SK-N-SH treated with all-trans-retinoic acid at 6 μM for 48 hours (cell line): ENCODE measurements at regions not wholly inside any gene's neighbourhood (a gene's known extent, or its start where the extent isn't known, plus 50 kb on each side); places are given as distances from the start of the nearest gene placed in this dataset.

Experiments used
- ATAC-seq: fragments of 200-7000 bp; cut with Tn5 transposase; 3 replicates; pipeline ENCODE4 v1.9.1; 2020; ENCODE audit warnings: mild to moderate bottlenecking, moderate library complexity
- ARNTL ChIP-seq: fragments of 450-650 bp; formaldehyde crosslinking; IDR thresholded peaks from 2 replicates; pipeline ENCODE4 v1.5.0; 2020; ENCODE audit warnings: low read depth, mild to moderate bottlenecking, moderate library complexity, borderline replicate concordance
- BACH2 ChIP-seq: fragments of 250-450 bp; sonication (Bioruptor Pico); IDR thresholded peaks from 2 replicates; pipeline ENCODE4 v1.9.0; 2021; ENCODE audit warnings: mild to moderate bottlenecking, borderline replicate concordance
- CSDC2 ChIP-seq: fragments of 250-450 bp; sonication (Bioruptor Pico); IDR thresholded peaks from 2 replicates; pipeline ENCODE4 v1.5.0; 2020; ENCODE audit warnings: mild to moderate bottlenecking, moderate library complexity
- ESRRG ChIP-seq: fragments of 250-450 bp; sonication (Bioruptor Pico); IDR thresholded peaks from 2 replicates; pipeline ENCODE4 v1.6.1; 2021; ENCODE audit warnings: mild to moderate bottlenecking
- GLIS3 ChIP-seq: fragments of 250-450 bp; sonication (Bioruptor Pico); IDR thresholded peaks from 2 replicates; pipeline ENCODE4 v1.5.0; 2020; ENCODE audit warnings: mild to moderate bottlenecking, moderate library complexity
- ISL1 ChIP-seq: fragments of 250-450 bp; sonication (Bioruptor Pico); IDR thresholded peaks from 2 replicates; pipeline ENCODE4 v2.1.2; 2022; ENCODE audit warnings: mild to moderate bottlenecking, moderate library complexity
- OSR1 ChIP-seq: fragments of 250-450 bp; sonication (Bioruptor Pico); IDR thresholded peaks from 2 replicates; pipeline ENCODE4 v1.8.0; 2022; ENCODE audit warnings: moderate library complexity, mild to moderate bottlenecking, inconsistent platforms
- PPARA ChIP-seq: fragments of 250-450 bp; sonication (Bioruptor Pico); IDR thresholded peaks from 2 replicates; pipeline ENCODE4 v1.5.0; 2020; ENCODE audit warnings: mild to moderate bottlenecking, borderline replicate concordance
- RARB ChIP-seq: fragments of 250-450 bp; sonication (Bioruptor Pico); IDR thresholded peaks from 2 replicates; pipeline ENCODE4 v1.8.0; 2021; ENCODE audit warnings: mild to moderate bottlenecking, moderate library complexity
- SNAI2 ChIP-seq: fragments of 250-450 bp; sonication (Bioruptor Pico); IDR thresholded peaks from 2 replicates; pipeline ENCODE4 v1.5.0; 2020; ENCODE audit warnings: mild to moderate bottlenecking, moderate library complexity
- TCF4 ChIP-seq: fragments of 250-450 bp; sonication (Bioruptor Pico); IDR thresholded peaks from 2 replicates; pipeline ENCODE4 v1.8.0; 2021; ENCODE audit warnings: mild to moderate bottlenecking, moderate library complexity, borderline replicate concordance
- ZFP30 ChIP-seq: fragments of 450-650 bp; formaldehyde crosslinking; IDR thresholded peaks from 2 replicates; pipeline ENCODE4 v1.5.0; 2022; ENCODE audit warnings: mild to moderate bottlenecking, moderate library complexity
- ZNF565 ChIP-seq: fragments of 450-650 bp; formaldehyde crosslinking; conservative IDR thresholded peaks from 2 replicates; pipeline ENCODE4 v1.5.0; 2020; ENCODE audit warnings: low read depth, mild to moderate bottlenecking, moderate library complexity
- ZNF70 ChIP-seq: fragments of 450-650 bp; formaldehyde crosslinking; IDR thresholded peaks from 2 replicates; pipeline ENCODE4 v1.5.0; 2020; ENCODE audit warnings: mild to moderate bottlenecking, moderate library complexity
- ZNF8 ChIP-seq: fragments of 450-650 bp; formaldehyde crosslinking; IDR thresholded peaks from 2 replicates; pipeline ENCODE4 v1.5.0; 2020; ENCODE audit warnings: mild to moderate bottlenecking, moderate library complexity
- TF ChIP-seq, protein P1 (sequence below): fragments of 250-450 bp; sonication (Bioruptor Pico); IDR thresholded peaks from 2 replicates; pipeline ENCODE4 v1.5.1; 2021; ENCODE audit warnings: mild to moderate bottlenecking, moderate library complexity
- TF ChIP-seq, protein P2 (sequence below): fragments of 250-450 bp; sonication (Bioruptor Pico); IDR thresholded peaks from 2 replicates; pipeline ENCODE4 v1.8.0; 2020; ENCODE audit warnings: mild to moderate bottlenecking, moderate library complexity, borderline replicate concordance
- TF ChIP-seq, protein P3 (sequence below): fragments of 250-450 bp; sonication (Bioruptor Pico); IDR thresholded peaks from 2 replicates; pipeline ENCODE4 v1.8.0; 2021; ENCODE audit warnings: low read depth, mild to moderate bottlenecking, moderate library complexity, borderline replicate concordance
- TF ChIP-seq, protein P4 (sequence below): fragments of 250-450 bp; sonication (Bioruptor Pico); IDR thresholded peaks from 2 replicates; pipeline ENCODE4 v1.5.0; 2020; ENCODE audit warnings: mild to moderate bottlenecking, moderate library complexity
- TF ChIP-seq, protein P5 (sequence below): fragments of 250-450 bp; sonication (Bioruptor Pico); IDR thresholded peaks from 2 replicates; pipeline ENCODE4 v1.5.1; 2020; ENCODE audit warnings: low read depth, mild to moderate bottlenecking, moderate library complexity

DNA sequence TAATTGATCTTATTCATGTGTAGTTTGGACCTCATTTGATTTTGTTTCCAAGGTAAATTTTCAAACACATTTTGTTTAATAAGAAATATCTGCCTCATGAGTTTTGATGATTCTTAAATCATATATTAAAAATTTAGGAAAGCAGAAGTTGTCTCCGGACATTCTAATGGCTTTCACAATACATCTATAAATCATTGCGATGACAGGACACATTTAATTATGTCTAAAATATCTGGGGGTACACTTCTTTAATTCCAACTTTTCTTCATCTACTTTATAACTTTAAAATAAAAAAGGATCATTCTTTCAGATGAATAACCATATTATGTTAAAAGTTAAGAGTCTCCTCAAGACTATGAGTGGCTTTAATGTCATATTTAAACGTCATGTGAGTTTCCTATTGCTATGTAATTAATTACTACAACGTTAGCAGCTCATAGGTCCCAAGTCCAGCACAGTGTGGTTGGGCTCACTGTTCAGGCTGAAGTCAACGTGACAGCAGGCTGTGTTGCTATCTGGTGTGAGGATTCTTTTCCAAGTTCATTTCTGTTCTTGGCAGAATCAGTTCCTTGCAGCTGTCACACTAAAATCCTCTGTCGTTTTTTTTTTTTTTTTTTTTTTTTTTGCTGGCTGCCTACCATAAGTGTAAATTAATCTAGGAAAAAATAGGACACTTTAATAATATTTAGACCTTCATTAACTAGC lies 893.5 kb downstream of the LTN1 start:
- ATAC-seq: no peak
- TF ChIP-seq SNAI2 (CRISPR knock-in tag) (no peak), PPARA (CRISPR knock-in tag) (no peak), BACH2 (CRISPR knock-in tag) (no peak), ZNF70 (no peak), GLIS3 (no peak), CSDC2 (CRISPR knock-in tag) (no peak), RARB (CRISPR knock-in tag) (no peak), ISL1 (CRISPR knock-in tag) (no peak), ZNF8 (no peak), ARNTL (CRISPR knock-in tag) (no peak), ZFP30 (CRISPR knock-in tag) (no peak), TCF4 (CRISPR knock-in tag) (no peak)
- TF ChIP-seq, protein P1, sequence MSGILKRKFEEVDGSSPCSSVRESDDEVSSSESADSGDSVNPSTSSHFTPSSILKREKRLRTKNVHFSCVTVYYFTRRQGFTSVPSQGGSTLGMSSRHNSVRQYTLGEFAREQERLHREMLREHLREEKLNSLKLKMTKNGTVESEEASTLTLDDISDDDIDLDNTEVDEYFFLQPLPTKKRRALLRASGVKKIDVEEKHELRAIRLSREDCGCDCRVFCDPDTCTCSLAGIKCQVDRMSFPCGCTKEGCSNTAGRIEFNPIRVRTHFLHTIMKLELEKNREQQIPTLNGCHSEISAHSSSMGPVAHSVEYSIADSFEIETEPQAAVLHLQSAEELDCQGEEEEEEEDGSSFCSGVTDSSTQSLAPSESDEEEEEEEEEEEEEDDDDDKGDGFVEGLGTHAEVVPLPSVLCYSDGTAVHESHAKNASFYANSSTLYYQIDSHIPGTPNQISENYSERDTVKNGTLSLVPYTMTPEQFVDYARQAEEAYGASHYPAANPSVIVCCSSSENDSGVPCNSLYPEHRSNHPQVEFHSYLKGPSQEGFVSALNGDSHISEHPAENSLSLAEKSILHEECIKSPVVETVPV (CRISPR knock-in tag): no peak
- TF ChIP-seq, protein P2, sequence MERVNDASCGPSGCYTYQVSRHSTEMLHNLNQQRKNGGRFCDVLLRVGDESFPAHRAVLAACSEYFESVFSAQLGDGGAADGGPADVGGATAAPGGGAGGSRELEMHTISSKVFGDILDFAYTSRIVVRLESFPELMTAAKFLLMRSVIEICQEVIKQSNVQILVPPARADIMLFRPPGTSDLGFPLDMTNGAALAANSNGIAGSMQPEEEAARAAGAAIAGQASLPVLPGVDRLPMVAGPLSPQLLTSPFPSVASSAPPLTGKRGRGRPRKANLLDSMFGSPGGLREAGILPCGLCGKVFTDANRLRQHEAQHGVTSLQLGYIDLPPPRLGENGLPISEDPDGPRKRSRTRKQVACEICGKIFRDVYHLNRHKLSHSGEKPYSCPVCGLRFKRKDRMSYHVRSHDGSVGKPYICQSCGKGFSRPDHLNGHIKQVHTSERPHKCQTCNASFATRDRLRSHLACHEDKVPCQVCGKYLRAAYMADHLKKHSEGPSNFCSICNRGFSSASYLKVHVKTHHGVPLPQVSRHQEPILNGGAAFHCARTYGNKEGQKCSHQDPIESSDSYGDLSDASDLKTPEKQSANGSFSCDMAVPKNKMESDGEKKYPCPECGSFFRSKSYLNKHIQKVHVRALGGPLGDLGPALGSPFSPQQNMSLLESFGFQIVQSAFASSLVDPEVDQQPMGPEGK (CRISPR knock-in tag): no peak
- TF ChIP-seq, protein P3, sequence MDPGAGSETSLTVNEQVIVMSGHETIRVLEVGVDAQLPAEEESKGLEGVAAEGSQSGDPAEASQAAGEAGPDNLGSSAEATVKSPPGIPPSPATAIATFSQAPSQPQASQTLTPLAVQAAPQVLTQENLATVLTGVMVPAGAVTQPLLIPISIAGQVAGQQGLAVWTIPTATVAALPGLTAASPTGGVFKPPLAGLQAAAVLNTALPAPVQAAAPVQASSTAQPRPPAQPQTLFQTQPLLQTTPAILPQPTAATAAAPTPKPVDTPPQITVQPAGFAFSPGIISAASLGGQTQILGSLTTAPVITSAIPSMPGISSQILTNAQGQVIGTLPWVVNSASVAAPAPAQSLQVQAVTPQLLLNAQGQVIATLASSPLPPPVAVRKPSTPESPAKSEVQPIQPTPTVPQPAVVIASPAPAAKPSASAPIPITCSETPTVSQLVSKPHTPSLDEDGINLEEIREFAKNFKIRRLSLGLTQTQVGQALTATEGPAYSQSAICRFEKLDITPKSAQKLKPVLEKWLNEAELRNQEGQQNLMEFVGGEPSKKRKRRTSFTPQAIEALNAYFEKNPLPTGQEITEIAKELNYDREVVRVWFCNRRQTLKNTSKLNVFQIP (CRISPR knock-in tag): no peak

DNA sequence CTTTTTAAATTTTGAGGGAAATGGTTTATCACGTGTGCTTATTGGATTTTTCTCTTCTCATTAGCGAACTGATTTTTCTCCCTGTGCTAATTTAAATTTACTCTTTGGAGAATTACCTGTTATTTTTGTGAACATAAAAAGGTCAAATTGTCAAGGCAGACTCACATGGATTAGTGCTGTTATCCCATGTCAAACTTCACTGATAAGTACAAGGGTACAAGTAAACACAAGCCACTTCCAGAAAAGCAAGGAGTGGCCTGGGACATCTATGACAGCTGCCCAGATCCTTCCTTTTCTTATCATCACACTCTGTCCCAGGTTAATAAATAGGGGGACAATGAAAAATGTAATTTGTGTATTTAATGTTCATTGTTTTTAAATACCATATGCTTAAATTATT lies 901.2 kb downstream of the LTN1 start:
- no peak for ATAC-seq

More for the DNA sequence above, 901.2 kb downstream of the LTN1 start:
- TF ChIP-seq, protein P4, sequence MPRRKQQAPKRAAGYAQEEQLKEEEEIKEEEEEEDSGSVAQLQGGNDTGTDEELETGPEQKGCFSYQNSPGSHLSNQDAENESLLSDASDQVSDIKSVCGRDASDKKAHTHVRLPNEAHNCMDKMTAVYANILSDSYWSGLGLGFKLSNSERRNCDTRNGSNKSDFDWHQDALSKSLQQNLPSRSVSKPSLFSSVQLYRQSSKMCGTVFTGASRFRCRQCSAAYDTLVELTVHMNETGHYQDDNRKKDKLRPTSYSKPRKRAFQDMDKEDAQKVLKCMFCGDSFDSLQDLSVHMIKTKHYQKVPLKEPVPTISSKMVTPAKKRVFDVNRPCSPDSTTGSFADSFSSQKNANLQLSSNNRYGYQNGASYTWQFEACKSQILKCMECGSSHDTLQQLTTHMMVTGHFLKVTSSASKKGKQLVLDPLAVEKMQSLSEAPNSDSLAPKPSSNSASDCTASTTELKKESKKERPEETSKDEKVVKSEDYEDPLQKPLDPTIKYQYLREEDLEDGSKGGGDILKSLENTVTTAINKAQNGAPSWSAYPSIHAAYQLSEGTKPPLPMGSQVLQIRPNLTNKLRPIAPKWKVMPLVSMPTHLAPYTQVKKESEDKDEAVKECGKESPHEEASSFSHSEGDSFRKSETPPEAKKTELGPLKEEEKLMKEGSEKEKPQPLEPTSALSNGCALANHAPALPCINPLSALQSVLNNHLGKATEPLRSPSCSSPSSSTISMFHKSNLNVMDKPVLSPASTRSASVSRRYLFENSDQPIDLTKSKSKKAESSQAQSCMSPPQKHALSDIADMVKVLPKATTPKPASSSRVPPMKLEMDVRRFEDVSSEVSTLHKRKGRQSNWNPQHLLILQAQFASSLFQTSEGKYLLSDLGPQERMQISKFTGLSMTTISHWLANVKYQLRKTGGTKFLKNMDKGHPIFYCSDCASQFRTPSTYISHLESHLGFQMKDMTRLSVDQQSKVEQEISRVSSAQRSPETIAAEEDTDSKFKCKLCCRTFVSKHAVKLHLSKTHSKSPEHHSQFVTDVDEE: no peak
- TF ChIP-seq, protein P1 (CRISPR knock-in tag): no peak
- TF ChIP-seq ZNF8: no peak
- no peak for TF ChIP-seq ARNTL (CRISPR knock-in tag)
- no peak for TF ChIP-seq ESRRG (CRISPR knock-in tag)
- no peak for TF ChIP-seq RARB (CRISPR knock-in tag)
- TF ChIP-seq SNAI2 (CRISPR knock-in tag): no peak
- no peak for TF ChIP-seq OSR1
- TF ChIP-seq ZFP30 (CRISPR knock-in tag): no peak
- TF ChIP-seq, protein P5, sequence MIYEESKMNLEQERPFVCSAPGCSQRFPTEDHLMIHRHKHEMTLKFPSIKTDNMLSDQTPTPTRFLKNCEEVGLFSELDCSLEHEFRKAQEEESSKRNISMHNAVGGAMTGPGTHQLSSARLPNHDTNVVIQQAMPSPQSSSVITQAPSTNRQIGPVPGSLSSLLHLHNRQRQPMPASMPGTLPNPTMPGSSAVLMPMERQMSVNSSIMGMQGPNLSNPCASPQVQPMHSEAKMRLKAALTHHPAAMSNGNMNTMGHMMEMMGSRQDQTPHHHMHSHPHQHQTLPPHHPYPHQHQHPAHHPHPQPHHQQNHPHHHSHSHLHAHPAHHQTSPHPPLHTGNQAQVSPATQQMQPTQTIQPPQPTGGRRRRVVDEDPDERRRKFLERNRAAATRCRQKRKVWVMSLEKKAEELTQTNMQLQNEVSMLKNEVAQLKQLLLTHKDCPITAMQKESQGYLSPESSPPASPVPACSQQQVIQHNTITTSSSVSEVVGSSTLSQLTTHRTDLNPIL (CRISPR knock-in tag): no peak
- TF ChIP-seq ZNF565 (CRISPR knock-in tag): no peak
- no peak for TF ChIP-seq BACH2 (CRISPR knock-in tag)
- no peak for TF ChIP-seq GLIS3
- no peak for TF ChIP-seq ZNF70
- TF ChIP-seq CSDC2 (CRISPR knock-in tag): no peak
